Glutamatergic neuron (in vitro differentiated cells): ENCODE measurements at regions not wholly inside any gene's neighbourhood (a gene's known extent, or its start where the extent isn't known, plus 50 kb on each side); places are given as distances from the start of the nearest gene placed in this dataset.
"Not testable (repeated sequence)": the region's sequence is repeated elsewhere in the genome, so short reads cannot be mapped to it uniquely, and the experiment has no call there.

Source experiments
- DNase-seq: peaks from one replicate; pipeline ENCODE4 v3.0.0; 2022
- H3K27ac Mint-ChIP-seq: one replicate; pipeline ENCODE4 v1.8.0; 2020; ENCODE audit warnings: mild to moderate bottlenecking, mixed read lengths, inconsistent platforms; ENCODE audit not compliant: unreplicated experiment
- H3K27me3 Mint-ChIP-seq: one replicate; pipeline ENCODE4 v1.8.0; 2020; ENCODE audit warnings: mild to moderate bottlenecking, moderate library complexity, mixed read lengths, inconsistent platforms; ENCODE audit not compliant: unreplicated experiment
- H3K36me3 Mint-ChIP-seq: one replicate; pipeline ENCODE4 v1.8.0; 2020; ENCODE audit warnings: mild to moderate bottlenecking, mixed read lengths, inconsistent platforms; ENCODE audit not compliant: unreplicated experiment
- H3K4me1 Mint-ChIP-seq: one replicate; pipeline ENCODE4 v1.8.0; 2020; ENCODE audit warnings: mild to moderate bottlenecking, low read depth, mixed read lengths, inconsistent platforms; ENCODE audit not compliant: unreplicated experiment
- H3K4me3 Mint-ChIP-seq: one replicate; pipeline ENCODE4 v1.8.0; 2020; ENCODE audit warnings: mild to moderate bottlenecking, mixed read lengths, inconsistent platforms; ENCODE audit not compliant: unreplicated experiment
- H3K9me3 Mint-ChIP-seq: one replicate; pipeline ENCODE4 v1.8.0; 2020; ENCODE audit warnings: mild to moderate bottlenecking, moderate library complexity, mixed read lengths, inconsistent platforms; ENCODE audit not compliant: unreplicated experiment
- TF ChIP-seq, protein P1 (sequence below): fragments of 200-600 bp; sonication (generic); IDR thresholded peaks from one replicate; pipeline ENCODE4 v1.5.0; 2021; ENCODE audit not compliant: partially characterized antibody, unreplicated experiment

DNA sequence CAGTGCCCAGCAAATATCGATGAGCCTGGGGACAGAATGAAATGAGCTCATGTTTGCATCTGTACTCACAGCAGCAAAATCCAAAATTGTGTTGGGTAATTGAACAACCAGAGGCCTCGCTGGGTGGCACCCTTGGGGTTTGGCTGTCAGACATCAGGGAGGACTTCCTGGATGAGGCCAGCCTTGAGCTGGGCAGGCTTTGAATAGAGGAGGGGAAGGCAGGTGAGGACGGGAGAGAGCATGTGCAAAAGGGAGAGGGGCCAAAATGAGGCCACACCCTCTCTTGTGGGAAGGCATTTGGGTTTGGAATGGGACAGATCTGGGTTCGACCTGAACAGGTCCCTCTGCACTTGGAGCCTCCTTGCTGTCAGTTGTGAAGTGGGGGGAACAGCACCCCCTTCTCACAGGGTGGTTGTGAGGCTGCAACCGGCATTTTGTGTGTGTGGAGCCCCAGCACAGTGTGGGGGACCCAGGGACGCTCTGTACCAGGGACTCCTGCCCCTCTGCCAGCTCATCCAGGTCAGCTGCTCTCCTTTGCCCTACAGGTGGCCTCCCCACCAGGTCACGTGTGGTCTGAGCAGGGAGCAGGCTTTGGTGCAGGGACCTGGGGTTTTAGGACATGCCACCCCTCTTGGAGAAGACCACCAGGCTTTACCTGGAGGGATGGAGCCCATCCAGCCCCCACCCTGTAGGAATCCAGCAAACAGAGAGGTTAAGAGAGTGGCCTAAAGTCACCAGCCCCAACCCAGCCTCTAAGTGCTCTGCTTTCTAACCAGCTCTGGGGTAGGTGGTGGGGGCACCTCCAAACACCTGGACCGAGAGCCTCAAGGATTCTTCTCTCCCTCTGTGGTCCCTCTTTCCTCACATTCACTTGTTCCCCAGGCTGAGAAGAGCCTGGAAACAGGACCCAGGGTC lies 521.8 kb downstream of the PTPRU start:
- TF ChIP-seq, protein P1, sequence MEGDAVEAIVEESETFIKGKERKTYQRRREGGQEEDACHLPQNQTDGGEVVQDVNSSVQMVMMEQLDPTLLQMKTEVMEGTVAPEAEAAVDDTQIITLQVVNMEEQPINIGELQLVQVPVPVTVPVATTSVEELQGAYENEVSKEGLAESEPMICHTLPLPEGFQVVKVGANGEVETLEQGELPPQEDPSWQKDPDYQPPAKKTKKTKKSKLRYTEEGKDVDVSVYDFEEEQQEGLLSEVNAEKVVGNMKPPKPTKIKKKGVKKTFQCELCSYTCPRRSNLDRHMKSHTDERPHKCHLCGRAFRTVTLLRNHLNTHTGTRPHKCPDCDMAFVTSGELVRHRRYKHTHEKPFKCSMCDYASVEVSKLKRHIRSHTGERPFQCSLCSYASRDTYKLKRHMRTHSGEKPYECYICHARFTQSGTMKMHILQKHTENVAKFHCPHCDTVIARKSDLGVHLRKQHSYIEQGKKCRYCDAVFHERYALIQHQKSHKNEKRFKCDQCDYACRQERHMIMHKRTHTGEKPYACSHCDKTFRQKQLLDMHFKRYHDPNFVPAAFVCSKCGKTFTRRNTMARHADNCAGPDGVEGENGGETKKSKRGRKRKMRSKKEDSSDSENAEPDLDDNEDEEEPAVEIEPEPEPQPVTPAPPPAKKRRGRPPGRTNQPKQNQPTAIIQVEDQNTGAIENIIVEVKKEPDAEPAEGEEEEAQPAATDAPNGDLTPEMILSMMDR: no peak
- peaks cover 12% of the 10 kb centered on the region for H3K27me3 Mint-ChIP-seq
- H3K4me3 Mint-ChIP-seq: no peak overlapping the region
- H3K9me3 Mint-ChIP-seq: peaks cover 11% of the 10 kb centered on the region
- H3K36me3 Mint-ChIP-seq: no peaks in the 10 kb centered on the region
- H3K27ac Mint-ChIP-seq: no peak overlapping the region
- peaks cover 40% of the 10 kb centered on the region for H3K4me1 Mint-ChIP-seq
- no peak for DNase-seq

DNA sequence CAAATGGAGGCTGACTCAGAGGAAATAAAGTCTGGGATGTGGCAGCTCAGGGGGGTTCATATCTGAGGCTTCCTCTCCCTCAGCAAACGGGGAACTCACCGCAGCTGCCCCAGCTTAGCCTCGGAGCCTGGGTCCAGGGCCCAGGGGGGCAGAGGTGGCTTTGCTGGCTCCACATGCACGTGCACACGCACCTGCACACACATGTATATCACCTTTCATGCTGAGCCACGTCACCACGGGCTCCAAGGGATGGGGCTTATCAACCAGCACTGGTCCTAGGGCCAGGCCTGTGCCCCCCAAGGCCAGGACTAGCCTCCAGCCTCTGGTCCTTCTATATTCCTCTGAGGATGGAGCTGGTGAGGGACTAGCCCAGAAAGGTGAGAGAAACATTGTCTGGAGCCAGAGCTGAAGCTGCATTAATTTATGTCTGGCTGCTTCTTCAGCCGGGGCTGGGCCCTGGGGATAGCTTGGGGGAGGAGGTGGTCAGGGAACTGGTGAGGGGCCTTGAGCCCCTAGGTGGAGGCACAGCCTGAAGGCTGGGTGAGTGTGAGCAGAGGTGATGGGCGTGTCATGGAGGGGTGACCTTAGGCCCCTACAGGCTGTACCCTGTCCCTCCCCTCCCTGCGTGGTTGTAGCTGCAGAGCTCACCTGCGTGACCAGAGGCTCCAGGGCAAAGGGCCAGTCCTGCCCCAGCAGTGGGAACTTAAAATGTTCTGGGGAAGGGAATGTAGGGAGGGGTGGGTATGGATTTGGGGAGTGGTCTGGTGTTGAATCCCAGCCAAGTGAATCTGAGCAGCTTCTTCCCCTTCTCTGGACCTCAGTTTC lies 520.8 kb downstream of the PTPRU start:
- peaks cover 11% of the 10 kb centered on the region for H3K9me3 Mint-ChIP-seq
- TF ChIP-seq, protein P1: no peak
- no peaks in the 10 kb centered on the region for H3K36me3 Mint-ChIP-seq
- H3K4me3 Mint-ChIP-seq: no peak overlapping the region
- peak overlapping the region; percentile 88 for H3K27ac Mint-ChIP-seq
- DNase-seq: no peak
- H3K27me3 Mint-ChIP-seq: peaks cover 14% of the 10 kb centered on the region
- H3K4me1 Mint-ChIP-seq: peaks cover 42% of the 10 kb centered on the region

DNA sequence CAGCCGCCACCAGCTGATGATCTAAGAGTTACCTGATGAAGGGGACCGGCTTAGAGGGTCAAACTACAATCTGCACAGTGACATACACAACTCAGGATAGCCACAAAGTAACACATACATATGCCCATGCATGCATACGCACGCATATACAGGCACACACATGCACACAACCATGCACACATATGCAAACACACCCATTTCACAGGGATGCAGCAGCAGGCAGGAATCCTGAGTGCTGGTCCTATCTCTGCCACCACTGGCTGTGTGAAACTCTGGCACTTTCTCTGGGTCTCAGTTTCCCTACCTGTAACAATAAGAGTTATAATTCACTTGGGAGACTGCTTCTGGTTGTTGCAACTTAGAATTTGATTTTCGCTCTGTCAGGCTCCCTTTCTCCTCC lies 520.2 kb downstream of the PTPRU start:
- peak overlapping the region; percentile 88 for H3K27ac Mint-ChIP-seq
- TF ChIP-seq, protein P1: no peak
- peaks cover 14% of the 10 kb centered on the region for H3K27me3 Mint-ChIP-seq
- H3K4me1 Mint-ChIP-seq: peaks cover 42% of the 10 kb centered on the region
- DNase-seq: no peak
- peak overlapping the region; percentile 23 for H3K4me3 Mint-ChIP-seq
- H3K36me3 Mint-ChIP-seq: no peaks in the 10 kb centered on the region
- peaks cover 11% of the 10 kb centered on the region for H3K9me3 Mint-ChIP-seq

DNA sequence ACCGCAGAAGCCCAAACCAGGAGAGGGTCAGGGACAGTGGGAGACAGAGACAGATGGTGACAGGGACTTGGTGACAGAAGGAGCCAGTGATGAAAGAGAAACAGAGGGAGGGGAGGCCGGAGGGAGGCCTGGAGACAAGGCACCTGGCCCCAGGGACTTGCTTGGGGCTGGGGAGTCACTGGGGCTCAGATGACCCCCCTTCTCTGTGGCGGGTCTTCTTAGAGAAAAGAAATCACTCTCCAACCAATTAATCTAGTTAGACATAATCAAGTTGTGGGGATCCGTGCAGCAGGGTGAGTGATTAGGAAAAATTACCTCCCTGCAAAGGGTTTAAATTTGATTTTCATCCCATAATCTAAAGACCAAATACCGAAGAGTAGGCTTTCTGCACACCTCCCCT lies 519.8 kb downstream of the PTPRU start:
- Mint-ChIP-seq H3K4me1 (peaks cover 43% of the 10 kb centered on the region), H3K27me3 (peaks cover 14% of the 10 kb centered on the region), H3K27ac (peak overlapping the region; percentile 88), H3K4me3 (peak overlapping the region; percentile 34), H3K36me3 (no peaks in the 10 kb centered on the region), H3K9me3 (peaks cover 11% of the 10 kb centered on the region)
- TF ChIP-seq, protein P1: no peak
- DNase-seq: peak; percentile 40

DNA sequence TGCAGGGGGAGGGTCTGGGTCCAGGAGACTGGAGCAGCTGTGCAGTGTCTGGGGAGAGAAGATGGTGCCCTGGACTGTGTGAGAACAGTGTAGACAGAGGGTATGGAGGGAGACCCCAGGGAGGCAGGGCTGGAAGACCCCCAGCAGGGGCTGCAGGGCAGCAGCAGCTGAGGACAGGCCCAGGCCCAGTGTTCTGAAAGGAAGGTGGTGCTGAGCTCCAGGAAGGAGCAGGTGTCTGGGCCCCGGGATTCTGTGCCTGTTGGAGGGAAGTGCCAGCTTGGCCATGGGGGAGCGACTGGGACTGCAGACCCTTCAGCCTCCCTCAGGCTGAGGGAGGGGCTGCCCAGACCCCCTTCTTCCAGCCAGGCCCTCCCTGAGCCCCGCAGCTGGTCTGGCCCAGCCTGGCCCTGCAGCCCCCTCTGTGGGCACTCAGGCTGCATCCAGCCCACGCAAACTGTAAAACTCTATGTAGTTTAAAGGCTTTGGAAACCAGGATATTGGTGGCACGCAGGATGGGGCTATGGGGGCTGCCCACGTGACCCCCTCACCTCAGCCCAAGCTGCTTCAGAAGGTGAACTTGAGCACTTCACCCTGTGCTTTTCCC lies 519.2 kb downstream of the PTPRU start:
- H3K36me3 Mint-ChIP-seq: not testable (repeated sequence)
- peaks cover 11% of the 10 kb centered on the region for H3K9me3 Mint-ChIP-seq
- H3K27me3 Mint-ChIP-seq: peaks cover 14% of the 10 kb centered on the region
- DNase-seq: peak; percentile 31
- H3K4me1 Mint-ChIP-seq: peaks cover 42% of the 10 kb centered on the region
- H3K27ac Mint-ChIP-seq: peak overlapping the region; percentile 93
- peak overlapping the region; percentile 74 for H3K4me3 Mint-ChIP-seq
